Sciatic nerve (tissue), 2 donors: ENCODE measurements at regions not wholly inside any gene's neighbourhood (a gene's known extent, or its start where the extent isn't known, plus 50 kb on each side); places are given as distances from the start of the nearest gene placed in this dataset.

ENCODE experiments used
- ATAC-seq: fragments of 200-7000 bp; cut with Tn5 transposase; one replicate; pipeline ENCODE4 v1.9.1; 2020; ENCODE audit warnings: mild to moderate bottlenecking, moderate library complexity
- DNase-seq: peaks from one replicate; pipeline ENCODE4 v3.0.0-alpha.2; 2020; ENCODE audit warnings: low spot score
- intact Hi-C: fragments of 100-400 bp; cut with DNase I; formaldehyde crosslinking; loops from one replicate; pipeline ENCODE4 v1.14.2; 2022
- donor health status: DM: no; HTN: no; CAD: no.
- donor health status: DM: no; HTN: no; CAD: no.

DNA sequence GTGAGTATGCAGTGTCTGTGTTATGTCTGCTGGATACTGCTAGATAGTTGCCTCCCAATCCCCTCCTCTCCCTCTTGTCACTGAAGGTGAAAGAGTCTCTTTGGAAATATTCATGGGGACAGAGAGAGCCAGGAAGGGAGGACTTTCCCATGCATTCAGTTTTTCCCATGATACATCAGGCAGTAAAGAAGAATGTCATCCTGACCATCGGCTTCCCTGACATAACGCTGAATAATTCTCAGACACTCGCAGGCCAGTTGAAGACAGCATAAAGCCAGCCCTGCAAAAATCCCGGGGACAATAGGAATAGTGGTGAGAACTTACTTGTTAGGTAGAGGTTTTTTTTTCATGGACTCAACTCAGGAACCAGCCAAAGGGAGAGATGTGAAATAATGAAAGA, 58.1 kb downstream of the KLF4 start:
- no peak for ATAC-seq
- no peak for DNase-seq
- intact Hi-C loops, result no loop called here

DNA sequence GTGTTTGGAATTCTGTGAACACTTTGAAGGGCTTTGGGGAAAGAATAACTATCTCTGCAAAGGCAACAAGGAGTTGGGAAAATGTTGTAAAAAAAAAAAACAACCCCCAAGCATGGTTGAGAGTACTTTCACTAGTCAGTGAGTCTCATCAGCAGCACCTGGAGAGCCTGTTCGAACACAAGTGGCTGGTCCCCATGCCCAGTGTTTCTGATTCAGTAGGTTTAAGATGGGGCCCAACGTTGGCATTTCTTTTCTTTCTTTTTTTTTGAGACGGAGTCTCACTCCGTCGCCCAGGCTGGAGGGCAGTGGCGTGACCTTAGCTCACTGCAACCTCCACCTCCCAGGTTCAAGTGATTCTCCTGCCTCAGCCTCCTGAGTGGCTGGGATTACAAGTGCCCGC, 59.5 kb downstream of the KLF4 start:
- intact Hi-C loops, result no loop called here
- ATAC-seq (no peak), DNase-seq (no peak)

DNA sequence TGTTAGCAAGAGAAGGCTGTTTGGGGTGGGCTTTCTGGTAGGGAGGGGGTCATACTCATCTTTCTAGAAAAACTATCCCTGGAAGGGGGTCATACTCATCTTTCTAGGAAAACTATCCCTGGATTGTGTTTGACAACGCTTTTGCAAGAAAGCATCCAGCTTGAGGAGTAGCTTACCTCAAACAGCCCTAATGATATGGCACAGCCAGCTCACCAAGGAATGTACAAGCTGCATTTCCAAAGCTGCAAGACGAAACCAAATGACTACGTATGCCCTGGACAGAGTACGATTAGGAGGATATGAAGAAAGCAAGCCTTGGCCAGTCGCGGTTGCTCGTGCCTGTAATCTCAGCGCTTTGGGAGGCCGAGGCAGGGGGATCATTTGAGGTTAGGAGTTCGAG, 63.4 kb downstream of the KLF4 start:
- no peak for DNase-seq
- ATAC-seq, result no peak
- intact Hi-C loops, result no loop called here

DNA sequence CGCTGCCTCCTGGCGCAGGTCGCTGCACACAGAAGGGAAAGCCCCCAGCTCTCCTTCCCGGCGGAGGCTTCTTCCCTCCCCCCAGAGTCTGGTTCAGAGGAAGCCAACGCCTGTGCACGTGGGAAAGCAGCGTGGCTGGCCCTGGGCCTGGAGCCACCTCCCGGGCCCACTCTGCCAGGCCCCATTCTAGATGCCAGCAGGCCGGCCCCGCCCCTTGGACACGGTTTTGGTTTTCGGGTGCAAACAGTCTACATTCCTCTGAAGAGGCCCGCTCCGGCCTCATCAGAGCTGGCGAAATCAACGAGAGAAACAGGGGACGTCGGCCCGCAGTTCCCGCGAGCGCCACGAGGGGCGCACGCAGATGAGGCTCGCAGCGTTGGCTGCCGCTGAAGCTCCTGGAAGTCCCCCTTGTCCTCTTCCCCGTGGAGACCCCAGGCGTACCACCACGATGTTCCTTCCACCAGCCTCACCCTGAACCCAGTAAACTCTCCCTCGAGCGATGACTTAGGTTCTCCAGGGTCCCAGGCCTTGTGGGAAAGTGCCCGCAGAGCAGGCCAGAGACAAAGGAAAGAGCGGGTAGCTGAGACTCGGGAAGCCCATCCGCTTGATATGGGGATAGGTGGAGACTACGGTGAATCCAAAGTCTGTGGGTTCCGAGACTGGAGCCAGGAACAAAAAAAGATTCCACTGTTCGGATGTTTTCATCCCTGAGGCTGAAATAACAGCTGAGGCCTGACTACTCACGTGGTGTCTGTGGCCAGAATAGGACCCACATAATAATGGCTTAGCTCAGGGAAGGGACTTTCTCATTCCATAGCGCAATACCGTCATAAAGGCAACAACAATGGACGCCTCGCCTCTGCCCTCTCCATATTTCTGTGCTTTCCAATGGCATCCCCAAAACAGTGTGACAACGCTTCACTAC, 64.2 kb downstream of the KLF4 start:
- intact Hi-C loops, result no loop called here
- peak; percentile 95 for ATAC-seq
- DNase-seq, result peak; percentile 91

DNA sequence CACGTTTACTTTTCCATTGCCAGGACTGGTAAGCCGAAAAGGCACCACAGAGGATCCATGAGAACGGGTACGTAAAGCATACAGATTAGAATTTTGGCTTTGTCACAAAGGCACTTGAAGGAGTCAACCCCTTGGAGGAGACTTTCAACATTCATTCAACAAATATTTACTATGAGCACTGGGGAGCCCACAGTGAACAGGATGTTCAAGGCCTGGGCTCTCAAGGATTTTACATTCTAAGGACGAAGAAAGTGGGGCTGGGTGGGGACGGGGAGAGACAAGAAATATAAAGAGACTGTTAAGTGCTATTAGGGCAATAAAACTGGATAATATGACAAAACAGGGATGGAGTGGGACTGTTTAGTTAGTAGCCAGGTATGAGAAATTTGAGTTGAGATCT, 66.0 kb downstream of the KLF4 start:
- DNase-seq, result no peak
- intact Hi-C loops, result no loop called here
- ATAC-seq, result no peak

DNA sequence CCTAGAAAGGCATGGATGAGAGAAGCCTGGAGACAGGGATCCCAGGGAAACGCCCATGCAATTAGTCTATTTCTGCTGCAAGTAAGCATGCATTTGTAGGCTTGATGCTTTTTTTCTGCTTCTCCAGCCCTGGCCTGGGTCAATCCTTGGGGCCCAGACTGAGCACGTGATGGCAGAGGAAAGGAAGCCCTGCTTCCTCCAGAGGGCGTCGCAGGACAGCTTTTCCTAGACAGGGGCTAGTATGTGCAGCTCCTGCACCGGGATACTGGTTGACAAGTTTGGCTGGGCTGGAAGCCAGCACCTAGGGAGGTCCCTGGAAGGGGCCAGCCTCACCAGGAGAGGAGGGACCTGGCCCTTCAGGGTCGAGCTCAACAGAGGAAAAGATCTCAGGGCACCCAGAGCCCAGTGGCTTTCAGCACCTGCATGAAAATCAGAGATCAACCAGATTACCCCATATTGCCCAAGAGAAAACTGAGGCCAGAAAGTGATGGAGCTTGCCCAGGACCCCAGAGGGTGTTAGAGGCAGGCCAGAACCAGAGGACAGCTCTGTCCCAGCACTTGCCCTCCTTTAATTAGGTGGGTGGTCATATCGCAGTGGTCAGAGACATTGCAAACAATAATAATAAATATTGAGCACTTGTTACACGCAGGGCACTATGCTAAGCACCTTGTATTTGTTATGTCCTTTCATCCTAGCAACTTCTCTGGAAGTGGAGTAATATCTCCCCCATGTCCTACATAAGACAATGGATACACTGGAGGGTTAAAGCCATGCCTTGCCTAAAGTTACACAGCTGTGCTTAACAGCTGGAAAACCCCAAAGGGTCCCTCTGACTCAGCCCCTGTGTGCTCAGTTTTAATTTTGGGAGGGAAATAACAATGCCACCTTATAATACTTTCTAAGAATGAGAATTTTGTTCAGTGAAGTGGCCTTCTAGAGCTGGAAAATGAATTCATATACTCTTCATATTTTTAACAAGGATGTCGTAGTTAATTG, 67.1 kb downstream of the KLF4 start:
- intact Hi-C loops, result no loop called here
- peak; percentile 59 for ATAC-seq
- DNase-seq, result peak; percentile 79

DNA sequence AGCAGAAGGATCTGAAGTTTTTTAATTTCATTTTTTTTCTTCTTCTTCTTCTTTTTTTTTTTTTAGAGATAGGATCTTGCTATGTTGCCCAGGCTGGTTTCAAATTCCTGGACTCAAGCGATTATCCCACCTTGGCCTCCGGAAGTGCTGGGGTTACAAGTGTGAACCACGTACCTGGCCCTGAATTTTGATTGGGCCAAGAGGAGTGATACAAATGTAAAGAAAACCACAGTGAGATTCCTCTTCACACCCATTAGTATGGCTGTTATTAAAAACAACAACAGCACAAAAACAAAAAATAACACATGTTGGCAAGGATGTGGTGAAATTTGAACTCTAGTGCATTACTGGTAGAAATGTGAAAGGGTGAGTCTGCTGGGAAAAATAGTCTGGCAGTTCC, 79.1 kb downstream of the KLF4 start:
- no peak for ATAC-seq
- DNase-seq, result no peak
- intact Hi-C loops, result no loop called here

DNA sequence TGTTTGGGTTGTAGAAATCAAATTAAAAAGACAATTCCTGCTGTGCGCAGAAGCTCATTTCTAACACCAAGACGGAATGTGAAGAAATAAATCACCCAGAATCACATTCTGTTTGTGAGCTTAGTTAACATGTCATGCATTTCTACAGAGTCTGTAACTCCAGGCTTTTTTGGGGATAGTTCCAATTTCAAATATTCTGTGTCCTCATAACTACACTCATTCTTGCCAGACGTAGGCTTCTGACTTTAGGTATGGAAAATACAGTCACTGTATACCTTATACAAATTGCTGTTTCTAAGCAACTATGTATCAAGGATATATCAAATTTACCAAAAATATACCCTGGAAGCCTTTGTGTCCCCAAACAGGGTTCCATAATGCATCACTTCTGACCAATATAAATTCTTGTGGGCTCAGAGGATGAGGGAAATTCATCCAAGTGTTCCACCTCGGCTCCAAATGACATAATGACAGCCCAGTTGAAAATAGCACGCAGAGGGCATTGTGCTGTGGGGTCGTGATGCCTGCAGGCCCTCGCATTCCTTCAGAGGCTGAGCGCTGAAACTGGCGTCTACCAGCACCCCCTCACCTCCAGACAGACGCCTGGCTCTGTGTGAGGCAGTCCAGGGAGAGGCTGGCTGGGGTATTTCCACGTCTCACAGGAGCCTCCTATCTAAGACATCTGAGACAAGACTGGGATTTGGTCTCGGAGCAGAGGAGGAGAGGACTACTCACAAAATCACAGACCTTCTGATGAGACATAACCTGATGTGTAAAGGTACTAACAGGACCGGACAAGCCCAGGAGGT, 79.8 kb downstream of the KLF4 start:
- intact Hi-C loops, result no loop called here
- no peak for ATAC-seq
- no peak for DNase-seq

DNA sequence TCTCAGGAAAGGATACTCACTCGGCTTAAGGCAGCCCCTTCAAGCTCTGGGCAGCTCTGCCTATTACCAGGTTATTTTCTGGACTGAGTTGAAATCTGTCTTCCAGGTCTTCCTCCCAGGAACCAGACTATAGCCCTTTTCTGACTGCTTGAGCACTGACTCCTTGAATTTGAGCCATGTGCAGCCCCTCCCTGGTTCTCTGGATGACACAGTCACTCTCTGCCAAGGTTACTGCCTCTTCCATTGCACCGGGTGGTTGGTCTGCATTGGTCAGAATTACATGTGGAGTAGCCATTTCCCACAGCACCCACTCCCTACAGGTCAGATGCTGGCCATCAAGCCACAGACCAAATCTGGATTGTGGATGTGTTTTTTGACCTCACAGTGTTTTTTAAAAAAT, 81.9 kb downstream of the KLF4 start:
- intact Hi-C loops, result no loop called here
- ATAC-seq (no peak), DNase-seq (no peak)

DNA sequence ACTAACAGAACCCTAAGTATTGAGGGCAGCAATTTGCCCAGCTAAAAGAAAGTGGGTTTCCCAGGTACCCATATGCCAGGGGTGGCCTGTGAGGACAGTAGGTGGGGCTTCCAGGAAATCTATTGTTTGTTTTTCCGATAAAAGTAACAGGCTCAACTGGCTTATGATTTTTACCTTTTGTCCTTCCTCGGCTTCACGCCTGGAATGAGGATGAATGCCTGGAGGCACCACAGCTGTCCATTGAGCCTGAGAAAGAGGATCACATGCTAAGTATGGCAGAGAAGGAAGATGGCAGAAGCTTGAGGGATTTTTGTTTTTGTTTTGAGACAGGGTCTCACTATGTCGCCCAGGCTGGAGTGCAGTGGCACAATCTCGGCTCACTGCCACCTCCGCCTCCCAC, 84.1 kb downstream of the KLF4 start:
- ATAC-seq (no peak), DNase-seq (no peak)
- intact Hi-C loops, result no loop called here

DNA sequence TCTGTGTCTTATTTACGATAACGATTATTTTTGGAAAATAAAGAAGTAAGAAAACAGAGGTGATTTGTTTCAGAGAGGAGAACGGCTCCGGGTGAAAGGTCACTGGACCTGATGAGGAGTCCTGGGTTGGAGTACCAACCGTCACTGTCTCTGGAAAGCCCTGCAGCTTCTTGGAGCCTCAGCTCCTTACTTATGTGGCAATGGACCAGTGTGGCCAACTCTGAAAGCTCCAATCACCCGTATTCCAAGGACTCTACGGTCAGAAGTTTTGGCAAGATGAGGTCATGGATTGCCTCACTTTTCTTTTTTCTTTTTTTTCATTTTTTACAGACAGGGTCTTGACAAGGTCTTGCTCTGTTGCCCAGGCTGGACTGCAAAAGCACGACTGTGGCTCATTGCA, 84.8 kb downstream of the KLF4 start:
- intact Hi-C loops, result no loop called here
- DNase-seq (no peak), ATAC-seq (peak; percentile 29)

DNA sequence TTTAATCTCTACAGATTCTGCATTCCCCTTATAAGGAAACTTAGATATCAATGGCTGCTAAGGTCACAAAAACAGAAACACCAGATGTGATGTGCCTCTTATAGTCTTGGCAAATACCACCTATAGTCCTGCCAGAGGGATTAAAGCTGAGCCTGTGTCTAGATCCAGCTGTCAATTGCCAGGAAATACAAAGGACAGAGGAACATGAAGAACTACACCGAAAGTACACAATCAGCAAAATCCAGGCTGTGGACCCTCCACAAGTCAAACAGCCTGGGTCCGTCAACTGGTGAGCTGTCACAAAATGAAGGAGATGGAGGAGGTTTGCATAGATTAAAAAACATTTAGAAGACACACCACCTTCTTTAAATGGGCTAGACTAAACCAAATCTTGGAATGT, 85.4 kb downstream of the KLF4 start:
- DNase-seq (no peak), ATAC-seq (no peak)
- intact Hi-C loops, result no loop called here

DNA sequence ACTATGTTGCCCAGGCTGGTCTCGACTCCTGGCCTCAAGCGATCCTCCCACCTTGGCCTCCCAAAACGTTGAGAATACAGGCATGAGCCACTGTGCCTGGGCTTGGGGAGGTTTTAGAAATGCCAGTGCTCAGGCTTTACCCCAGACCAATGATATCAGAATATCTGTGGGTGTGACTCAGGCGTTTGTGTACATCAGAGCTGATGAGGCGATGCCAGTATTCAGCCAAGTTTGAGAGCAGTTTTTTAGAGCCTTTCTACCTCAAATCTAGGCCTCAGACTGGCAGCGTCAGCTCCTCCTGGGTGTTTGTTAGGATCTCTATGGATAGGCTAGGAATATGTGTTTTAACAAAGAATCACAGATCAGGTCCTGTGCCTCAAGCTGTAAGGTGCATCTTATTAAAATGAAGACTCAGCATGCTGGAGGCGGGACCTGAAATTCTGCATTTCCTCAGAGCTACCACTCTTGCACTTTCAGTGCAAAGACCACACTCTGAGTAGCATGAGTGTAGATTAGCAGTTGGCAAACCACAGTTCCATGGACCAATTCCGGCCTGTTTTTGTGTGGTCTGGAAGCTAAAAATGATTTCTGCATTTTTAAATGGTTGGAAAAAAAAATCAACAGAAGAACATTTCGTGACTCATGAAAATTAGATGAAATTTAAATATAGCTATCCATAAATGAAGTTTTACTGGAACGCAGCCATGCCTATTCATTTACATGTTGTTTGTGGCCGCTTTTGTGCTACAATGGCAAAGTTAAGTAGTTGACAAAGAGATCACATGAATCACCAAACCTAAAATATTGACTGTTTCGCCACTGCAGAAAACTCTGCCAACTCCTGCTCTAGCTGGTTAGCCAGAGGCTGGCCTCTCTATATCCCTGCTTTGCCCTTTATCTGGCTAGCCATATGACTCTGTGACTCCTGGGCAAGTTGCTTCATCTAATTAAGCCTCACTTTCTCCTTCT, 92.2 kb downstream of the KLF4 start:
- intact Hi-C loops, result no loop called here
- DNase-seq, result no peak
- ATAC-seq, result peak; percentile 31

DNA sequence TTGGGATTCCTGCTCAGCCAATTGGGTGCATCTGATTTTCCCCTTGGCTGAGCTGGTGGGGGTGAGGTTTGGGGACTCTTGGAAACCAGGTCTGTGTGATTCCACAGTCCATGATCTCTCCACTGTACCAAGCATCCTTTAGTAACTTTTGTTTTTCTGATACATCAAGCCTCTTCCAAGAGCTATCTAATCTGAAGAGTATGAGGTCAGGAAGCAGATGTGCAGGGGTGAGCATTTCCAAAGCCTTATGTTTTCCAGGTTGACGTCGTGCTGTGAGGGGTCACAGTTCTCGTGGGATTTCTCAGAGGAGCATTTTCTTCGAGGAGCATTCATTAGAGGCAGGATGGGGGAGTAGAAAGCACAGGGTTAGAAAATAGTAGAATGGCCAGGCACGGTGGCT, 95.3 kb downstream of the KLF4 start:
- DNase-seq, result no peak
- peak; percentile 87 for ATAC-seq
- intact Hi-C loops, result no loop called here

DNA sequence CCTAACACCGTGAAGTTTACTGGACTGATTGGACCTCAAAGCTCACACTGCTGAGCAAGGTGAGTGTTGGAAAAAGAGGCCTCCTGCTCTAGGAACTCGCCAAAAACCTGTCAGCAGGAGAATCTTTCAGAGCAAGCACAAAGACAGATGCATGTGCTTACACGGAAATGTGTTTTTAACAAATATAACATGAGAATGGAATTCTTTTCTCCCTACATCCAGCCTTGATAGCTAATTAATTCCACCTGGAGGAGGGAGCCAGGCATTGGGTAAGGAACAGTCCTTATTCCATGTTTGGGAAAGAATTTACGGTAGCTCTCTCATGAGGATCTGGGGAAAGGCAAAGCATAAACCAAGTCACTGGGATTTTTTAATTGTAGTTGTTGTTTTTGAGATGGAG, 98.8 kb downstream of the KLF4 start:
- no peak for ATAC-seq
- no peak for DNase-seq
- intact Hi-C loops, result no loop called here

DNA sequence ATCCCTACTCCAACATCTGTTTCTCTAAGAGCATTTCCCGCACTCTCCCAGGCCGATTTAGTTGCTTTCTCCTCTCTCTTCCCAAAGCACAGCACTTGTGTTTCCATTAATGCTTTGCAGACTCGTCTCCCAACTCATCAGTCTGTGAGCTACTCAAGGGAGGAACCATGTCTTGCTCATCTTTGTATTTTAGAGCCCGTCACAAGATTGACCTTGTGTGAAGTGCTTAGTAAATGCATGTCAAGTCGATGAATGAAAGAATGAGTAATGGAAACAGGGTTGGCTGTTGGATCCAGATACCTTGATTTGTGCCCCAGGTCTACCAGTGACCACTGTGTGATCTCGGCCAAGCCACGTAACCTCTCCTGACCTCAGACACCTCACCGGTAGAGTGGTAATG, 99.3 kb downstream of the KLF4 start:
- DNase-seq, result no peak
- intact Hi-C loops, result no loop called here
- no peak for ATAC-seq

DNA sequence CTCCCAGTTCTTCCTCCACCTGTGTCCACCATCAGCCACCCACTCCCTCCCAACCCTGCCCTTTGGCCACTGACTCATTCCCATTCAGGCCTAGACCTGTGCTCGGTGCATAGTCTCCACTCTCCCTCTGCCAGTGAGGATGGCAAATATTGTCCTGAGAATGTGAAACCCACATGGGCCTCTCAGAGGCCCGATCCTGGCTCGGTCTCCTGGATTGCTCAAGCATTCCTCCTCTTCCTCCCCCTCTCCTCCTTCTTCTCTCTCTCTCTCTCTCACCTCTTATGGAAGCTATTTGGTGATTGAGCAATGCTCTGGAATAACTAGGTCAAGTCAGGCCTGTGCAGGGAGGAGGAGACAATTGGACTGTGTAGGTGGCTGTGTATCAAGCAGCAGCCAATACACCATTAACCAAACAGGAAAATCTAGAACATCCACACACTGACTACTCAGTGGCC, 99.9 kb downstream of the KLF4 start:
- intact Hi-C loops, result no loop called here
- peak; percentile 63 for DNase-seq
- ATAC-seq, result peak; percentile 86

DNA sequence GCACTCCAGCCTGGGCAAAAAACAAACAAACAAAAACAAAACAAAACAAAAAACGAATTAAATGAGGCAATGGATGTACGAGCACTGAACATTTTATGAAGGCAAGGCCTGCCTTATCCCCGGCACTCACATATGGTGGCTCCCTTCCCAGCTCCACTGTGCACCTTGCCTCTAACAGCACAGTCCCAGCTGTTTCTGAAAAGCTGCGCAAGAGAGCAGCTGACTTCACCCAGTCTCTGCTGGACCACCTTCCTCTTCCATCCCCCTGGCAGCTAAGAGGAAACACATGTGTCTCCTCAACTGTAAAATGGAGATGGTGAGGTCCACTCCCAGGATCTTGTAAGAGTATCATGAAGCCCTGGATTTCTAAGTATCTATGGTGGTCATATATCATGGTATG, 100.7 kb downstream of the KLF4 start:
- intact Hi-C loops, result no loop called here
- DNase-seq, result no peak

More for the DNA sequence above, 100.7 kb downstream of the KLF4 start:
- no peak for ATAC-seq
